ENCODE measurements at regions not wholly inside any gene's neighbourhood (a gene's known extent, or its start where the extent isn't known, plus 50 kb on each side); places are given as distances from the start of the nearest gene placed in this dataset.

DNA sequence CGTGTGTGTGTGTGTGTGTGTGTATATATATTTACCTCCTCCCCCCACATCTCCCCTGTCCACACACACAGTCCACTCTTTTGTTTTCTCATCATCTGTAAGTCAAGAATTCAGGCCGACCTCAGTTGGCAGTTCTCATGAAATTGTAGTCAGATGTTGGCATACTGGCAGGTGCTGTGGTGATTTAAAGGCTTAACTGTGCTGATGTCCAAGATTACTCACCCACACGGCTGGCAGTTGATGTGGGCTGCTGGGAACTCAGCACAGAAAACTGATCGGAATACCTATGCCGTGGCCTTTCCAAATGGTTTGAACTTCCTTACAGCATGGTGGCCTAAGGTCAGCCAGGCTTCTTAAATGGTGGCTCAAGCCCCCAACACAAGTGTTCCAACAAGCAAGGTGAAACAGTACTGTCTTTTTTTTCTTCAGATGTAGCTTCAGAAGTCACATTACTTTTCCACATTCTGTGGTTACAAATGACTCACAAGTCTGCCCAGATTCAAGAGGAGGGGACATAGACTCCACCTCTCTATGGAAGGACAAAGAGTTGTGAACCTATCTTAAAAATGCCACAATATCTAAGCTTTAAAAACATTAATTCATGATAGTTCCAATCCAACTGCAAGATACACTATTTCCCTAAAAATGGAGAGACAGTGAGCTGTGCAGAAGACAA, 198.5 kb upstream of the HS3ST4 start:
- no peaks in the 10 kb centered on the region for H3K27me3 ChIP-seq
- intact Hi-C loops (cut with DNase I): no loop called here
- TF ChIP-seq, protein P1, sequence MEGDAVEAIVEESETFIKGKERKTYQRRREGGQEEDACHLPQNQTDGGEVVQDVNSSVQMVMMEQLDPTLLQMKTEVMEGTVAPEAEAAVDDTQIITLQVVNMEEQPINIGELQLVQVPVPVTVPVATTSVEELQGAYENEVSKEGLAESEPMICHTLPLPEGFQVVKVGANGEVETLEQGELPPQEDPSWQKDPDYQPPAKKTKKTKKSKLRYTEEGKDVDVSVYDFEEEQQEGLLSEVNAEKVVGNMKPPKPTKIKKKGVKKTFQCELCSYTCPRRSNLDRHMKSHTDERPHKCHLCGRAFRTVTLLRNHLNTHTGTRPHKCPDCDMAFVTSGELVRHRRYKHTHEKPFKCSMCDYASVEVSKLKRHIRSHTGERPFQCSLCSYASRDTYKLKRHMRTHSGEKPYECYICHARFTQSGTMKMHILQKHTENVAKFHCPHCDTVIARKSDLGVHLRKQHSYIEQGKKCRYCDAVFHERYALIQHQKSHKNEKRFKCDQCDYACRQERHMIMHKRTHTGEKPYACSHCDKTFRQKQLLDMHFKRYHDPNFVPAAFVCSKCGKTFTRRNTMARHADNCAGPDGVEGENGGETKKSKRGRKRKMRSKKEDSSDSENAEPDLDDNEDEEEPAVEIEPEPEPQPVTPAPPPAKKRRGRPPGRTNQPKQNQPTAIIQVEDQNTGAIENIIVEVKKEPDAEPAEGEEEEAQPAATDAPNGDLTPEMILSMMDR (IDR thresholded peaks at IDR 0.05): no peak
- no peak for TF ChIP-seq POLR2A (IDR thresholded peaks at IDR 0.05)
- no peak overlapping the region for H3K4me3 ChIP-seq
- ATAC-seq (no peak), DNase-seq (no peak)
- H3K9me3 ChIP-seq: peaks cover 0 to 5% (median 0%) of the 10 kb centered on the region in 3 donors
- no peak overlapping the region for H3K27ac ChIP-seq
- no peaks in the 10 kb centered on the region for H3K4me1 ChIP-seq
- WGBS, 2 donors: 53 to 60% methylated on average over 5 of the region's 5 CpGs
- H3K36me3 ChIP-seq (replicated peaks in 1 of 2; ENCODE audit: insufficient read depth in 1 of 2, low read depth in 2 of 2): no peaks in the 10 kb centered on the region

DNA sequence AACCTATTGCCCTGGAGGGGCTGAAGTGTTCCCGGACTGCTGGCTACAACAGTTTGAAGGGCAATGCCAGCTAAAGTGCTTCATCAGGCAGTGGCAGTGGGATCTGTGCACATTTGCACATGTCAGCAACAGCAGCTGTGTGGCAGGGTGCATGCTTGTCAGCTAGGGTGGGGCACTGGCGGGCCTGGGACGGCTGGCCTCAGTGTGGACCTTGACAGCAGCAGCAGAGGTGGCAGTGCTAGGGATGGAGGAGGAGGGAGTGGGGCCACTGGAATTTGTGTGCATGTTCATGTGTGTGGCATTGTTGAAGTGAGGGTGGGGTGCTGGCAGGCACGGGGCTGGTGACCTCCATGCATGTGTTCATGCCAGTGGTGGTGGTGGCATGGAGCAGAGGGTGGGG, 203.3 kb upstream of the HS3ST4 start:
- 83 to 90% methylated on average over 3 to 4 of the region's 4 CpGs for WGBS, 2 donors
- H3K27me3 ChIP-seq: no peaks in the 10 kb centered on the region
- ATAC-seq (no peak), DNase-seq (no peak)
- intact Hi-C loops (cut with DNase I): no loop called here
- no peak for TF ChIP-seq POLR2A (IDR thresholded peaks at IDR 0.05)
- TF ChIP-seq, protein P1 (IDR thresholded peaks at IDR 0.05): no peak
- no peak overlapping the region for H3K4me3 ChIP-seq
- H3K9me3 ChIP-seq: peaks cover 0 to 17% (median 4%) of the 10 kb centered on the region in 3 donors
- no peaks in the 10 kb centered on the region for H3K36me3 ChIP-seq (replicated peaks in 1 of 2; ENCODE audit: insufficient read depth in 1 of 2, low read depth in 2 of 2)
- H3K27ac ChIP-seq: no peak overlapping the region
- no peaks in the 10 kb centered on the region for H3K4me1 ChIP-seq

DNA sequence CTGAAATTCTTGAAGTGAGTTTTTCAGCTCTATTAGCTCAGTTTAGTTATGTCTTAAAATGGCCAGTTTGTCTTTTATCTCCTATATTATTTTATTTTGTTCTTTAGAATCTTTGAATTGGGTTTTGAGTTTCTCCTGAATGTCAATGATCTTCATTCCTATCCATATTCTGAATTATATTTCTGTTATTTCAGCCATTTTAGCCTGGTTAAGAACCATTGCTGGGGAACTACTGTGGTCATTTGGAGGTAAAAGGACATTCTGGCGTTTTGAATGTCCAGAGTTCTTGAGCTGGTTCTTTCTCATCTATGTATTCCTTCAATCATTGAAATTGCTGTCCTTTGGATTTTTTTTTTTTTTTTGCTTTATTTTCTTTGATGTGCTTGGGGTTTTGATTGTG, 203.9 kb upstream of the HS3ST4 start:
- ATAC-seq (no peak), DNase-seq (no peak)
- H3K36me3 ChIP-seq (replicated peaks in 1 of 2; ENCODE audit: insufficient read depth in 1 of 2, low read depth in 2 of 2): no peaks in the 10 kb centered on the region
- no peak overlapping the region for H3K4me3 ChIP-seq
- H3K27ac ChIP-seq: no peak overlapping the region
- TF ChIP-seq, protein P1 (IDR thresholded peaks at IDR 0.05): no peak
- TF ChIP-seq POLR2A (IDR thresholded peaks at IDR 0.05): no peak
- WGBS, 2 donors: 23 to 64% methylated on average over 1 of the region's 1 CpG
- H3K4me1 ChIP-seq: no peaks in the 10 kb centered on the region
- H3K9me3 ChIP-seq: peaks cover 0 to 17% (median 4%) of the 10 kb centered on the region in 3 donors
- intact Hi-C loops (cut with DNase I): no loop called here
- H3K27me3 ChIP-seq: no peaks in the 10 kb centered on the region

DNA sequence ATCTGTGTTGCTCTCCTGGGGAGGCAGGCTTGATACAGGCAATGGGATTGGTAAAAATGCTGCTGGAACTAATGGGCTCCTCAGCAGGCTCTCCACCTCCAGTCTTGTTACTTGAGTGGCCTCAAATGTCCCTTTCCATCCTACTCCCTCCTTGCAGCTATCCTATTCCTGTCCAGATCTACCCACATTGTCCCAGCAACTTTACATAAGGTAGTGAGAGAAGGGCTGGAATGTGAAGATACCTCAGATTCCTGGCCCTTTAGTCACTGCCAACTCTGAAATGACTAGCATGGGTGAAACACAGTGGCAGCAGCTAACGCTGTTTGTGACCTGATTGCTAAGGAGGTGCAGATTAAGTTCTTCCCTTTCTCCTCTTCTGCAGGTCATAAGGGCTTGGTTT, 210.1 kb upstream of the HS3ST4 start:
- Histone ChIP-seq H3K27me3 (no peaks in the 10 kb centered on the region), H3K4me1 (no peaks in the 10 kb centered on the region), H3K9me3 (peaks cover 0 to 2% (median 0%) of the 10 kb centered on the region in 3 donors), H3K36me3 (replicated peaks in 1 of 2; ENCODE audit: insufficient read depth in 1 of 2, low read depth in 2 of 2) (no peaks in the 10 kb centered on the region), H3K27ac (no peak overlapping the region), H3K4me3 (no peak overlapping the region)
- intact Hi-C loops (cut with DNase I): no loop called here
- WGBS, 2 donors: 0 to 19% methylated on average over 1 of the region's 1 CpG
- ATAC-seq (no peak), DNase-seq (no peak)
- no peak for TF ChIP-seq POLR2A (IDR thresholded peaks at IDR 0.05)
- TF ChIP-seq, protein P1 (IDR thresholded peaks at IDR 0.05): no peak

DNA sequence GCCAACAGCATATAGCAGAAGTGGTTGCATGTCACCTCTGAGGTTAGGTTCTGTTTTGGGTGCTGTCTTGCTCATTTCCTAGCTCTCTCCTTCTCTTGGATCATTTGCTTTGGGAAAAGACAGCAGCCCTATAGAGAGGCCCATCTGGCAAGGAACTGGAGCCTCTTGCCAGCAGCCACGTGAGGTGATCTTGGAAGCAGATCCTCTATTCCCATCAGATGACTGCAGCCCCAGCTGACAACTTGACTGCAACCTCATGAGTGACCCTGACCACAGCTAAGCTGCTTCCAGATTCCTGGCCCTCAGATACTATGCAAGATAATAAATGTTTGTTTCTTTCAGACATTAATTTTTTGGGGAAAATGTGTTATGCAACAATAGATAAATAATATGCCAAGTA, 213.3 kb upstream of the HS3ST4 start:
- intact Hi-C loops (cut with DNase I): no loop called here
- 20 to 43% methylated on average over 1 of the region's 1 CpG for WGBS, 2 donors
- H3K4me1 ChIP-seq: no peaks in the 10 kb centered on the region
- TF ChIP-seq, protein P1 (IDR thresholded peaks at IDR 0.05): no peak
- TF ChIP-seq POLR2A (IDR thresholded peaks at IDR 0.05): no peak
- no peaks in the 10 kb centered on the region for H3K36me3 ChIP-seq (replicated peaks in 1 of 2; ENCODE audit: insufficient read depth in 1 of 2, low read depth in 2 of 2)
- H3K9me3 ChIP-seq: no peaks in the 10 kb centered on the region
- no peaks in the 10 kb centered on the region for H3K27me3 ChIP-seq
- H3K27ac ChIP-seq: no peak overlapping the region
- no peak for DNase-seq
- no peak overlapping the region for H3K4me3 ChIP-seq
- ATAC-seq: no peak

Measured in body of pancreas (tissue), 4 donors.